Retinal pigment epithelial cell (primary cell): ENCODE measurements at regions not wholly inside any gene's neighbourhood (a gene's known extent, or its start where the extent isn't known, plus 50 kb on each side); places are given as distances from the start of the nearest gene placed in this dataset.

Source experiments
- DNase-seq: peaks from one replicate; pipeline ENCODE4 v3.0.0-alpha.2; 2010; ENCODE audit warnings: low read depth
- H3K4me3 ChIP-seq: 2 replicates; pipeline ENCODE4 v1.5.1; 2011; ENCODE audit warnings: mild to moderate bottlenecking, low read length, control low read depth, moderate library complexity
- TF ChIP-seq, protein P1 (sequence below): conservative IDR thresholded peaks from 2 replicates; pipeline ENCODE4 v1.5.1; 2011; ENCODE audit warnings: low read depth, low read length, control low read depth, inconsistent platforms

DNA sequence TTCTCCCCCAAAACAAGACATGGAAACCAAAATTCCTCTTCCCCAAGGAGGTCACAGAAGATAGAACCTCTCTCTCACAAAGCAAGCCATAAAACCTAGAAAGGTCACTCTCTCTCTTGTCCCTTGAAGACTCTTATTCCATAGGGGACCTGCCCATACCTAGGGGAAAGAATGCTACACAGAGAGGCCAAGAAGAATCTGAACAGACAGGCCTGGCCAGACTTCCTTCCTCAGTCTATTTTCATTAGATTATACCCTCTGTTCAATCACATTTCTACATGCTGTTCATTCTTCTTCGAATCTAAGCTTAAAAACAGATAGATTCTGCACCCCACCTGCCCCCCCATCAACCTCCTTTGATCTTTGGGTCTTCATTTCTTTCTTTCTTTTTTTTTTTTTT lies 206.8 kb downstream of the TLE4 start:
- TF ChIP-seq, protein P1, sequence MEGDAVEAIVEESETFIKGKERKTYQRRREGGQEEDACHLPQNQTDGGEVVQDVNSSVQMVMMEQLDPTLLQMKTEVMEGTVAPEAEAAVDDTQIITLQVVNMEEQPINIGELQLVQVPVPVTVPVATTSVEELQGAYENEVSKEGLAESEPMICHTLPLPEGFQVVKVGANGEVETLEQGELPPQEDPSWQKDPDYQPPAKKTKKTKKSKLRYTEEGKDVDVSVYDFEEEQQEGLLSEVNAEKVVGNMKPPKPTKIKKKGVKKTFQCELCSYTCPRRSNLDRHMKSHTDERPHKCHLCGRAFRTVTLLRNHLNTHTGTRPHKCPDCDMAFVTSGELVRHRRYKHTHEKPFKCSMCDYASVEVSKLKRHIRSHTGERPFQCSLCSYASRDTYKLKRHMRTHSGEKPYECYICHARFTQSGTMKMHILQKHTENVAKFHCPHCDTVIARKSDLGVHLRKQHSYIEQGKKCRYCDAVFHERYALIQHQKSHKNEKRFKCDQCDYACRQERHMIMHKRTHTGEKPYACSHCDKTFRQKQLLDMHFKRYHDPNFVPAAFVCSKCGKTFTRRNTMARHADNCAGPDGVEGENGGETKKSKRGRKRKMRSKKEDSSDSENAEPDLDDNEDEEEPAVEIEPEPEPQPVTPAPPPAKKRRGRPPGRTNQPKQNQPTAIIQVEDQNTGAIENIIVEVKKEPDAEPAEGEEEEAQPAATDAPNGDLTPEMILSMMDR: no peak
- DNase-seq: no peak
- H3K4me3 ChIP-seq: no peak overlapping the region

DNA sequence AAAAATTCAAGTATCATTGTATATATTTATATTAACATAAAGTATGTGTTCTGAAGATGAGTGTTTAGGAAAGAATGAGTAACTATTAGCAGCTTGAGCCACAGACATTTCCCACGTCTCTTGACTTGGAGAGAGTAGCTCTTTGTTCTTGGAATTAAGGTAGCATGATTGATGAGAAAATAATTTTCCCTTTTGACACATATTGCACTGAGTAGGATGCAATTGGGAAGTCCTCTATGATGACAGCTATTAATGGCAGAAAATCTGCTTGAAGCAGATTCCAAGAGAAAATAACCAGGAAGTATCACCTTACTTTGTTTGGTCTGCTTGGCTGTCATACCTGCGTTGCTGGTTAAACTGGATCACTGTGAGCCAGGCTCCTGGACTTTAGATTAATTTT lies 204.8 kb downstream of the TLE4 start:
- no peak overlapping the region for H3K4me3 ChIP-seq
- no peak for DNase-seq
- TF ChIP-seq, protein P1: no peak
